WTC11 (cell line): ENCODE measurements at regions not wholly inside any gene's neighbourhood (a gene's known extent, or its start where the extent isn't known, plus 50 kb on each side); places are given as distances from the start of the nearest gene placed in this dataset.
A peak's percentile ranks its signal among the peaks of the same experiment; 100 is the strongest.

Source experiments
- ATAC-seq: fragments of 200-7000 bp; cut with Tn5 transposase; 2 replicates; pipeline ENCODE4 v1.10.0; 2021; ENCODE audit warnings: mild to moderate bottlenecking, moderate library complexity
- CTCF ChIA-PET: fragments of 300-600 bp; sonication (Branson Sonifier 250); formaldehyde crosslinking; loops from one replicate; lab custom pipeline; 2021; ENCODE audit warnings: antibody characterized with exemption; lab: Charles Lee
- POLR2A ChIA-PET: fragments of 350-600 bp; sonication (Branson Sonifier 250); formaldehyde crosslinking; loops from one replicate; lab custom pipeline; 2021; ENCODE audit warnings: antibody characterized with exemption; lab: Charles Lee
- DNase-seq: peaks from one replicate; pipeline ENCODE4 v3.0.0; 2021; ENCODE audit warnings: low spot score
- H3K27ac Mint-ChIP-seq: 2 replicates; pipeline ENCODE4 v1.8.0; 2021; ENCODE audit warnings: mixed read lengths
- H3K27me3 Mint-ChIP-seq: 2 replicates; pipeline ENCODE4 v1.8.0; 2021; ENCODE audit warnings: low read depth, mild to moderate bottlenecking, moderate library complexity, mixed read lengths
- H3K36me3 Mint-ChIP-seq: 2 replicates; pipeline ENCODE4 v1.8.0; 2021; ENCODE audit warnings: mixed read lengths
- H3K4me1 Mint-ChIP-seq: 2 replicates; pipeline ENCODE4 v1.8.0; 2022; ENCODE audit warnings: mixed read lengths
- H3K4me3 Mint-ChIP-seq: 2 replicates; pipeline ENCODE4 v1.8.0; 2021; ENCODE audit warnings: mild to moderate bottlenecking, moderate library complexity, mixed read lengths
- H3K9me3 Mint-ChIP-seq: 2 replicates; pipeline ENCODE4 v1.8.0; 2021; ENCODE audit warnings: mixed read lengths
- ELF4 ChIP-seq: sonication (generic); formaldehyde crosslinking; IDR thresholded peaks from 2 replicates; pipeline ENCODE4 v1.8.1; 2022; ENCODE audit warnings: low read depth, mild to moderate bottlenecking, moderate library complexity, missing genetic modification reagents
- FOXP1 ChIP-seq: sonication (generic); formaldehyde crosslinking; IDR thresholded peaks from 2 replicates; pipeline ENCODE4 v1.8.0; 2022; ENCODE audit warnings: missing genetic modification reagents, mild to moderate bottlenecking, moderate library complexity, borderline replicate concordance
- GTF2I ChIP-seq: fragments of 250-450 bp; sonication (Bioruptor Pico); conservative IDR thresholded peaks from 2 replicates; pipeline ENCODE4 v1.4.0; 2021; ENCODE audit warnings: mild to moderate bottlenecking
- NFATC4 ChIP-seq: fragments of 250-450 bp; sonication (Bioruptor Pico); IDR thresholded peaks from 2 replicates; pipeline ENCODE4 v1.9.0; 2021; ENCODE audit warnings: mild to moderate bottlenecking
- RORB ChIP-seq: fragments of 250-450 bp; sonication (Bioruptor Pico); IDR thresholded peaks from 2 replicates; pipeline ENCODE4 v1.9.0; 2021; ENCODE audit warnings: mild to moderate bottlenecking
- TEAD4 ChIP-seq: sonication (generic); formaldehyde crosslinking; IDR thresholded peaks from 2 replicates; pipeline ENCODE4 v1.8.0; 2022; ENCODE audit warnings: mild to moderate bottlenecking, missing genetic modification reagents
- ZNF138 ChIP-seq: sonication (generic); formaldehyde crosslinking; conservative IDR thresholded peaks from 2 replicates; pipeline ENCODE4 v1.8.1; 2022; ENCODE audit warnings: mild to moderate bottlenecking, moderate library complexity, missing genetic modification reagents
- ZNF317 ChIP-seq: sonication (generic); formaldehyde crosslinking; IDR thresholded peaks from 2 replicates; pipeline ENCODE4 v1.8.1; 2023; ENCODE audit warnings: low read depth, mild to moderate bottlenecking, moderate library complexity, missing genetic modification reagents, borderline replicate concordance
- TF ChIP-seq, protein P1 (sequence below): sonication (generic); formaldehyde crosslinking; conservative IDR thresholded peaks from 2 replicates; pipeline ENCODE4 v1.8.1; 2023; ENCODE audit warnings: mild to moderate bottlenecking, low read depth, missing genetic modification reagents, moderate library complexity
- TF ChIP-seq, protein P2 (sequence below): sonication (generic); formaldehyde crosslinking; IDR thresholded peaks from 2 replicates; pipeline ENCODE4 v1.8.1; 2022; ENCODE audit warnings: low read depth, missing genetic modification reagents, borderline replicate concordance
- TF ChIP-seq, protein P3 (sequence below): sonication (generic); formaldehyde crosslinking; IDR thresholded peaks from 2 replicates; pipeline ENCODE4 v1.8.1; 2023; ENCODE audit warnings: mild to moderate bottlenecking, missing genetic modification reagents
- TF ChIP-seq, protein P4 (sequence below): sonication (generic); formaldehyde crosslinking; IDR thresholded peaks from 2 replicates; pipeline ENCODE4 v1.8.1; 2023; ENCODE audit warnings: mild to moderate bottlenecking, missing genetic modification reagents, borderline replicate concordance
- TF ChIP-seq, protein P5 (sequence below): sonication (generic); formaldehyde crosslinking; IDR thresholded peaks from 2 replicates; pipeline ENCODE4 v1.8.0; 2023; ENCODE audit warnings: missing genetic modification reagents

DNA sequence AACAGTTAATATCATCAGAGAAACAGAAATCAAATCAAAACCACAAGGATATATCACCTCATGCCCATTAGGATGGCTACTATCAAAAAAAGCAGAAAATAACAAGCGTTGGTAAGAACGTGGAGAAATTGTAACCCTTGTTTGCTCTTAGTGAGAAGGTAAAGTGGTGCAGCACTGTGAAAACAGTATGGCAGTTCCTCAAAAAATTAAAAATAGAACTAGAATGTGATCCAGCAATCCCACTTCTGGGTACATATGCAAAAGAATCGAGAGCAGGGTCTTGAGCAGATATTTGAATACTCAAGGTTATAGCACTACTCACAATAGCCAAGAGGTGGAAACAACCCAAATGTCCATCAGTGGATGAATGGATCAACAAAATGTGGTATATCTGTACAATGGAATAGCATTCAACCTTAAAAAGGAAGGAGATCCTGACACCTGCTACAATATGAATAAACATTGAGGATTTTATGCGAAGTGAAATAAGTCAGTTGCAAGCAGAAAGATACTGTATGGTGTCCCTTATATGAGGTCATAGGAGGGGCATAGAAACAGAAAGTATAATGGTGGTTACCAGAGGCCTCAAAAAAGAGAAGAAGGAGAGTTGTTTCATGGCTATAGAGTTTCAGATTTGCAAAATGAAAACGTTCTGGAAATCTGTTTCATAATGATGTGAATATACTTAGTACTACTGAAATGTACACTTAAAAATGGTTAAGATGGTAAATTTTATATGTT lies 131.0 kb upstream of the EEA1 start (continued):
- TF ChIP-seq, protein P1, sequence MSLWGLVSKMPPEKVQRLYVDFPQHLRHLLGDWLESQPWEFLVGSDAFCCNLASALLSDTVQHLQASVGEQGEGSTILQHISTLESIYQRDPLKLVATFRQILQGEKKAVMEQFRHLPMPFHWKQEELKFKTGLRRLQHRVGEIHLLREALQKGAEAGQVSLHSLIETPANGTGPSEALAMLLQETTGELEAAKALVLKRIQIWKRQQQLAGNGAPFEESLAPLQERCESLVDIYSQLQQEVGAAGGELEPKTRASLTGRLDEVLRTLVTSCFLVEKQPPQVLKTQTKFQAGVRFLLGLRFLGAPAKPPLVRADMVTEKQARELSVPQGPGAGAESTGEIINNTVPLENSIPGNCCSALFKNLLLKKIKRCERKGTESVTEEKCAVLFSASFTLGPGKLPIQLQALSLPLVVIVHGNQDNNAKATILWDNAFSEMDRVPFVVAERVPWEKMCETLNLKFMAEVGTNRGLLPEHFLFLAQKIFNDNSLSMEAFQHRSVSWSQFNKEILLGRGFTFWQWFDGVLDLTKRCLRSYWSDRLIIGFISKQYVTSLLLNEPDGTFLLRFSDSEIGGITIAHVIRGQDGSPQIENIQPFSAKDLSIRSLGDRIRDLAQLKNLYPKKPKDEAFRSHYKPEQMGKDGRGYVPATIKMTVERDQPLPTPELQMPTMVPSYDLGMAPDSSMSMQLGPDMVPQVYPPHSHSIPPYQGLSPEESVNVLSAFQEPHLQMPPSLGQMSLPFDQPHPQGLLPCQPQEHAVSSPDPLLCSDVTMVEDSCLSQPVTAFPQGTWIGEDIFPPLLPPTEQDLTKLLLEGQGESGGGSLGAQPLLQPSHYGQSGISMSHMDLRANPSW (CRISPR knock-in tag): no peak
- TF ChIP-seq RORB (CRISPR knock-in tag) (no peak), TEAD4 (CRISPR knock-in tag) (no peak)
- TF ChIP-seq, protein P2, sequence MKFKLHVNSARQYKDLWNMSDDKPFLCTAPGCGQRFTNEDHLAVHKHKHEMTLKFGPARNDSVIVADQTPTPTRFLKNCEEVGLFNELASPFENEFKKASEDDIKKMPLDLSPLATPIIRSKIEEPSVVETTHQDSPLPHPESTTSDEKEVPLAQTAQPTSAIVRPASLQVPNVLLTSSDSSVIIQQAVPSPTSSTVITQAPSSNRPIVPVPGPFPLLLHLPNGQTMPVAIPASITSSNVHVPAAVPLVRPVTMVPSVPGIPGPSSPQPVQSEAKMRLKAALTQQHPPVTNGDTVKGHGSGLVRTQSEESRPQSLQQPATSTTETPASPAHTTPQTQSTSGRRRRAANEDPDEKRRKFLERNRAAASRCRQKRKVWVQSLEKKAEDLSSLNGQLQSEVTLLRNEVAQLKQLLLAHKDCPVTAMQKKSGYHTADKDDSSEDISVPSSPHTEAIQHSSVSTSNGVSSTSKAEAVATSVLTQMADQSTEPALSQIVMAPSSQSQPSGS (CRISPR knock-in tag): no peak
- TF ChIP-seq, protein P3, sequence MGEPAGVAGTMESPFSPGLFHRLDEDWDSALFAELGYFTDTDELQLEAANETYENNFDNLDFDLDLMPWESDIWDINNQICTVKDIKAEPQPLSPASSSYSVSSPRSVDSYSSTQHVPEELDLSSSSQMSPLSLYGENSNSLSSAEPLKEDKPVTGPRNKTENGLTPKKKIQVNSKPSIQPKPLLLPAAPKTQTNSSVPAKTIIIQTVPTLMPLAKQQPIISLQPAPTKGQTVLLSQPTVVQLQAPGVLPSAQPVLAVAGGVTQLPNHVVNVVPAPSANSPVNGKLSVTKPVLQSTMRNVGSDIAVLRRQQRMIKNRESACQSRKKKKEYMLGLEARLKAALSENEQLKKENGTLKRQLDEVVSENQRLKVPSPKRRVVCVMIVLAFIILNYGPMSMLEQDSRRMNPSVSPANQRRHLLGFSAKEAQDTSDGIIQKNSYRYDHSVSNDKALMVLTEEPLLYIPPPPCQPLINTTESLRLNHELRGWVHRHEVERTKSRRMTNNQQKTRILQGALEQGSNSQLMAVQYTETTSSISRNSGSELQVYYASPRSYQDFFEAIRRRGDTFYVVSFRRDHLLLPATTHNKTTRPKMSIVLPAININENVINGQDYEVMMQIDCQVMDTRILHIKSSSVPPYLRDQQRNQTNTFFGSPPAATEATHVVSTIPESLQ (CRISPR knock-in tag): no peak

DNA sequence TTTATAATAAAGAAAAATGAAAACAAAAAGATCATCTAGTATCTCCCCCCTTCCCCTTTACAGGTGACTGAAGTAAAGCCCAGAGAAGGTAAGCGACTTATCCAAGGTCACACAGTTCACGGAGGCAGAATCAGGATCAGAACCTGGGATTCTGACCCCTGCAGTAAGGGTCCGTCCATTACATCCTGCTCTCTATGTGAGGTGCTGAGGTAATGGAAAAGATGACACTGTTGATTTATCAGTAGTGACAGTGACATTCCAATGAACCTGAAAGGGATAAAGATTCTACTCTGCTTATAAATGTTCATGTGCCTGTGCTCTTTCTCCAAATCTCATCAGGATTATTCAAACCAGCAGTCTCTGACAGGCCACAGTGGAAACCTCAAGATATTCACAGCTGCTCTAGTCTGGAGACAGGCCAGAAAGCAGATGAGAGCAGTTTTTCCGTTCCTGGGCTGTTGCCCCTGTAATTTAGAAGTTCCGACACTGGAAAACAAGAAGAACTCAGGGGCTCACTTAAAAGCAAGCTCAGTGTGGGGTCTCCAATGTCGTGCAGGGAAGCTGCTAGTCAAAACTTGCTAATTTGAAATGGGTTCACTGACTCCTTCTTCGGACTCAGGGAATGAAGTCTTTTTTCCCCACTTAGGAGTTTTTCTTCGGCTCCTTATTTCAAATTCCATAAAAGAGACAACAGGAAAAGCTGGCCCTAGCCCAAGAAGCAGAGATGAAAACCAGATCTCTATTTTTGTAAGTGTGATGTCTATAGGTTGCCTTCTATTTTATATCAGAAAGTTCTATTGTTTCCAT lies 131.8 kb upstream of the EEA1 start:
- TF ChIP-seq, protein P2 (CRISPR knock-in tag): no peak
- TF ChIP-seq ZNF317 (no peak), GTF2I (no peak), FOXP1 (CRISPR knock-in tag) (no peak), ZNF138 (CRISPR knock-in tag) (no peak), NFATC4 (CRISPR knock-in tag) (no peak), ELF4 (CRISPR knock-in tag) (no peak)
- TF ChIP-seq, protein P4, sequence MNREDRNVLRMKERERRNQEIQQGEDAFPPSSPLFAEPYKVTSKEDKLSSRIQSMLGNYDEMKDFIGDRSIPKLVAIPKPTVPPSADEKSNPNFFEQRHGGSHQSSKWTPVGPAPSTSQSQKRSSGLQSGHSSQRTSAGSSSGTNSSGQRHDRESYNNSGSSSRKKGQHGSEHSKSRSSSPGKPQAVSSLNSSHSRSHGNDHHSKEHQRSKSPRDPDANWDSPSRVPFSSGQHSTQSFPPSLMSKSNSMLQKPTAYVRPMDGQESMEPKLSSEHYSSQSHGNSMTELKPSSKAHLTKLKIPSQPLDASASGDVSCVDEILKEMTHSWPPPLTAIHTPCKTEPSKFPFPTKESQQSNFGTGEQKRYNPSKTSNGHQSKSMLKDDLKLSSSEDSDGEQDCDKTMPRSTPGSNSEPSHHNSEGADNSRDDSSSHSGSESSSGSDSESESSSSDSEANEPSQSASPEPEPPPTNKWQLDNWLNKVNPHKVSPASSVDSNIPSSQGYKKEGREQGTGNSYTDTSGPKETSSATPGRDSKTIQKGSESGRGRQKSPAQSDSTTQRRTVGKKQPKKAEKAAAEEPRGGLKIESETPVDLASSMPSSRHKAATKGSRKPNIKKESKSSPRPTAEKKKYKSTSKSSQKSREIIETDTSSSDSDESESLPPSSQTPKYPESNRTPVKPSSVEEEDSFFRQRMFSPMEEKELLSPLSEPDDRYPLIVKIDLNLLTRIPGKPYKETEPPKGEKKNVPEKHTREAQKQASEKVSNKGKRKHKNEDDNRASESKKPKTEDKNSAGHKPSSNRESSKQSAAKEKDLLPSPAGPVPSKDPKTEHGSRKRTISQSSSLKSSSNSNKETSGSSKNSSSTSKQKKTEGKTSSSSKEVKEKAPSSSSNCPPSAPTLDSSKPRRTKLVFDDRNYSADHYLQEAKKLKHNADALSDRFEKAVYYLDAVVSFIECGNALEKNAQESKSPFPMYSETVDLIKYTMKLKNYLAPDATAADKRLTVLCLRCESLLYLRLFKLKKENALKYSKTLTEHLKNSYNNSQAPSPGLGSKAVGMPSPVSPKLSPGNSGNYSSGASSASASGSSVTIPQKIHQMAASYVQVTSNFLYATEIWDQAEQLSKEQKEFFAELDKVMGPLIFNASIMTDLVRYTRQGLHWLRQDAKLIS (CRISPR knock-in tag): no peak
- TF ChIP-seq, protein P5, sequence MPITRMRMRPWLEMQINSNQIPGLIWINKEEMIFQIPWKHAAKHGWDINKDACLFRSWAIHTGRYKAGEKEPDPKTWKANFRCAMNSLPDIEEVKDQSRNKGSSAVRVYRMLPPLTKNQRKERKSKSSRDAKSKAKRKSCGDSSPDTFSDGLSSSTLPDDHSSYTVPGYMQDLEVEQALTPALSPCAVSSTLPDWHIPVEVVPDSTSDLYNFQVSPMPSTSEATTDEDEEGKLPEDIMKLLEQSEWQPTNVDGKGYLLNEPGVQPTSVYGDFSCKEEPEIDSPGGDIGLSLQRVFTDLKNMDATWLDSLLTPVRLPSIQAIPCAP (CRISPR knock-in tag): no peak
- no peak for DNase-seq
- POLR2A ChIA-PET: no interaction called here

More for the DNA sequence above, 131.8 kb upstream of the EEA1 start:
- H3K27ac Mint-ChIP-seq: 0 out of 2 replicates have a peak overlapping the region, but pooled peaks have one; percentile 3
- H3K4me3 Mint-ChIP-seq: no peak overlapping the region
- no peaks in the 10 kb centered on the region for H3K36me3 Mint-ChIP-seq
- H3K27me3 Mint-ChIP-seq: no peaks in the 10 kb centered on the region
- peak; percentile 77 for ATAC-seq
- H3K4me1 Mint-ChIP-seq: peaks cover 20% of the 10 kb centered on the region
- H3K9me3 Mint-ChIP-seq: no peaks in the 10 kb centered on the region
- CTCF ChIA-PET: interaction anchor here (0.9 to 1.7 kb wide), 3 partner anchors 52 to 233 kb away, joined by 3 to 5 read pairs (median 4); no protein-coding TSS in a partner anchor
